SK-N-MC (cell line): ENCODE measurements at regions not wholly inside any gene's neighbourhood (a gene's known extent, or its start where the extent isn't known, plus 50 kb on each side); places are given as distances from the start of the nearest gene placed in this dataset.

ENCODE experiments used
- DNase-seq: peaks from one replicate; pipeline ENCODE4 v3.0.0-alpha.2; 2011; ENCODE audit warnings: low read depth, low spot score
- H3K27ac ChIP-seq: fragments of 200-600 bp; sonication (generic); 2 replicates; pipeline ENCODE4 v1.5.1; 2016; ENCODE audit warnings: mixed run types
- H3K36me3 ChIP-seq: fragments of 200-600 bp; sonication (generic); 2 replicates; pipeline ENCODE4 v1.6.1; 2017; ENCODE audit warnings: antibody characterized with exemption, low read length, mixed read lengths; ENCODE audit not compliant: insufficient read depth
- H3K4me3 ChIP-seq: fragments of 200-600 bp; sonication (generic); 2 replicates; pipeline ENCODE4 v1.5.1; 2016
- H3K9ac ChIP-seq: fragments of 200-600 bp; sonication (generic); 2 replicates; pipeline ENCODE4 v1.8.0; 2017; ENCODE audit warnings: mixed run types, mixed read lengths; ENCODE audit not compliant: insufficient read length
- H3K9me3 ChIP-seq: fragments of 200-600 bp; sonication (generic); 2 replicates; pipeline ENCODE4 v1.6.1; 2017; ENCODE audit warnings: low read depth, mild to moderate bottlenecking, antibody characterized with exemption, low read length, moderate library complexity, mixed read lengths
- EZH2 ChIP-seq: fragments of 200-600 bp; sonication (generic); IDR thresholded peaks from one replicate; pipeline ENCODE4 v1.6.1; 2017; ENCODE audit warnings: antibody characterized with exemption
- FOXP2 ChIP-seq: optimal IDR thresholded peaks from 2 replicates; pipeline ENCODE3; 2011; ENCODE audit warnings: mild to moderate bottlenecking, moderate library complexity; ENCODE audit not compliant: insufficient read depth; ENCODE audit errors: extremely low read length, control extremely low read depth
- POLR2AphosphoS5 ChIP-seq: IDR thresholded peaks from 2 replicates; pipeline ENCODE4 v1.6.1; 2012; ENCODE audit warnings: mild to moderate bottlenecking, low read depth, low read length, borderline replicate concordance

DNA sequence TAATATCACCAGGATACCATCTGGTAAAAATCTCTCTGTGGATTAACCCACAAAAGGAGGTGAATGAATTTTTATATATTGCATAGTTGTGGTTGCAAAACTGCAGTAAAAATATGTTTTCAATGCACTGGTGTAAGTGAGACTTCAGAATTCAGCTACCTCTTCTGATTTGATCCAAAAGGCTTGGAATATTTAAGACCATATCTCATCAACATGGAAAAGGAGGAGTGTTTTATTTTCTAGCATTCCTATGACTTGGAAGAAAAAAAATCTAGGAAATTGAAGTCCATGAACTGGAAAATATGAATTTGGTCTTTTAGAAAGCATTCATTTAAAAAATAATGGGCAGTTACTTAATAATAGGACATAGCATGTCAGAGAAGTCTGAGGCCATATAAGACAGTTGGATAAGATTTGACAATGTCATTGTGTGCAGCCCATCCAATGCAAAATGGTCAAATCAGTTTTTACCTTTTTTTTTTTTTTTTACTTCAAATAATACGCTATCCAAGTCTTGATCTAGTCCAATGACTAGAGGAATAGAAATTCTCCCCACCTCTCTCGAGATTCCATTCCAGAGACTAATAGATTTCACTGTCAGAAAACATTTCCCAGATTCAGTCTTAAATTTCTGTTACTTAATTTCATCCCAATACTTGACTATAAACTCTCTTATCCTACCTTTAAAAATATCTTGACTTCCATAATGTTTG is 364.9 kb upstream of the PMFBP1 start:
- Histone ChIP-seq H3K9ac (no peak overlapping the region), H3K4me3 (no peak overlapping the region), H3K36me3 (no peaks in the 10 kb centered on the region), H3K27ac (no peak overlapping the region), H3K9me3 (no peaks in the 10 kb centered on the region)
- TF ChIP-seq POLR2AphosphoS5 (no peak), EZH2 (no peak), FOXP2 (no peak)
- DNase-seq = no peak

- H3K9ac ChIP-seq = no peak overlapping the region
- no peak overlapping the region for H3K4me3 ChIP-seq
- H3K27ac ChIP-seq = no peak overlapping the region
- TF ChIP-seq EZH2 (no peak), FOXP2 (no peak), POLR2AphosphoS5 (no peak)
- DNase-seq = no peak
- no peaks in the 10 kb centered on the region for H3K9me3 ChIP-seq
- no peaks in the 10 kb centered on the region for H3K36me3 ChIP-seq
These were observed 361.0 kb upstream of the PMFBP1 start for GRCh38 chr16:72532906-72533410.

DNA sequence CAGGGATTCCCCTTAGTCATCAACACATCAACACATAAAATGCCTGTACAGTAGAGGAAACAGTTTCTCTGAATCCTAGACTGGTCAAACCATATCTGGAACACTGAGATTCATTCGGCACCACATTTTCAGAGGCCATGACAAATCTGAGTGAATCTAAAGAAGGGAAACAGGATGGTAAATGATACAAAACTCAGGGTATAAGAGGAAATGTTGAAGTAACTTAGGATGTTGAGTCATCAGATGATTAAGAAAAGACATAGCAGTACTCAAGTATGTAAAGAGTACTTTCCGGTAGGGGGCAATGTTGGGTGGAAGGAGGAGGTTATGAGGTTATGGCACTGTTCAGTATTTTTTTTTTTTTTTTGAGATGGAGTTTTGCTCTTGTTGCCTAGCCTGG is 358.5 kb upstream of the PMFBP1 start:
- H3K4me3 ChIP-seq = no peak overlapping the region

DNA sequence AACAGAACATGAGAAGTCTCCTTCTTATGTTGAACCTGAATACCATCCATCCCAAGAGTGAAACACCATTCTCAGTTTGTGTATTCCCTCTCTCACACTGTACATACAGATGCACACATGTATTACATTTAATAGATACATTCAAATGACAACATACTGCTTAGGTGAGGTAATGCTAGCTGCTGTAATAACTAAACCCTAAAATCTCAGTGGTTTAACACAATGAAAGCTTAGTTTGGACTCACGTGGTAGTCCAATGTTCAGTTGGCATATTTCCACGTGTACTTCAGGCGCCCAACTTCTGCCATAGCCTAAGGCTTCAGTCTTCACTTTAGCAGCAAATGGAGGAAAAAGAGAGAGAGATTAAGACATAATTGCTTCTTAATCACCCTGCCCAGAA is 351.1 kb upstream of the PMFBP1 start:
- H3K9me3 ChIP-seq = no peaks in the 10 kb centered on the region
- DNase-seq = no peak

More for the DNA sequence above, 358.5 kb upstream of the PMFBP1 start:
- TF ChIP-seq EZH2 (no peak), FOXP2 (no peak), POLR2AphosphoS5 (no peak)
- Histone ChIP-seq H3K9me3 (no peaks in the 10 kb centered on the region), H3K36me3 (no peaks in the 10 kb centered on the region), H3K27ac (no peak overlapping the region), H3K9ac (no peak overlapping the region)
- DNase-seq = no peak

DNA sequence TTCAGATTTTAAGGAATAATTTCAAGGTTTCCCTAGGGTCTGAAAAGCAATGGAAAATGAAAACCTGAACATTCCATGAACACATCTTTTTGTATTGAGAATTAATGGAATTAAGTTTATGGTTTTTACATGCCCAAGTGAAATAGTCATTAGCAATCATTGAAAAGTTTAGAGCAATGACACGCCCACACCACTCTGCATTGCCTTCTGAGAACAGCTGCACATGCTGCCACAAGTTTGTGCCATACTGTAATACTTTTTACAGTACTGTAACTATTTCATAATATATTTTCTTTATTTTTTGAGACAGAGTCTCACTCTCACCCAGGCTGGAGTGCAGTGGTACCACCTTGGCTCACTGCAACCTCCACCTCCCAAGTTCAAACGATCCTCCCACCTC is 345.2 kb upstream of the PMFBP1 start:
- no peak for DNase-seq
- no peak for TF ChIP-seq FOXP2
- no peak for TF ChIP-seq EZH2
- TF ChIP-seq POLR2AphosphoS5 = no peak
- Histone ChIP-seq H3K27ac (no peak overlapping the region), H3K4me3 (no peak overlapping the region), H3K9ac (no peak overlapping the region), H3K36me3 (no peaks in the 10 kb centered on the region), H3K9me3 (no peaks in the 10 kb centered on the region)

More for the DNA sequence above, 351.1 kb upstream of the PMFBP1 start:
- no peaks in the 10 kb centered on the region for H3K36me3 ChIP-seq
- no peak overlapping the region for H3K4me3 ChIP-seq
- no peak for TF ChIP-seq EZH2
- TF ChIP-seq POLR2AphosphoS5 = no peak
- TF ChIP-seq FOXP2 = no peak
- no peak overlapping the region for H3K9ac ChIP-seq
- no peak overlapping the region for H3K27ac ChIP-seq

- Histone ChIP-seq H3K36me3 (no peaks in the 10 kb centered on the region), H3K27ac (no peak overlapping the region), H3K4me3 (no peak overlapping the region), H3K9ac (no peak overlapping the region), H3K9me3 (no peaks in the 10 kb centered on the region)
- no peak for DNase-seq
- TF ChIP-seq EZH2 = no peak
- no peak for TF ChIP-seq FOXP2
- no peak for TF ChIP-seq POLR2AphosphoS5
These were observed 339.2 kb upstream of the PMFBP1 start for GRCh38 chr16:72511171-72511570.

DNA sequence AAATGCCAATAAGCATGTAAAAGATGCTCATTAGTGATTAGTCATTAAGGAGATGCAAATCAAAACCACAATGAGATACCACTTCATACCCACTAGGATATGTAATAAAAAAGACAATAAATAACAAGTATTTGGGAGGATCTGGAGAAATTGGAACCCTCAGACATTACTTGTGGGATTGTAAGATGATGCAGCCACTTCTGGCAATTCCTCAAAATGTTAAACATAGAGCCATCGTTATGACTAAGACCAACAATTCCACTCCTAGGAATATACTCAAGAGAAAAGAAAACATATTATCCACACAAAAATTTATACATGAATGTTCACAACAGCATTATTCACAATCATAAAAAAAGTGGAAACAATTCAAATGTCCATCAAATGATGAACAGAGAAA is 336.2 kb upstream of the PMFBP1 start:
- H3K36me3 ChIP-seq = no peaks in the 10 kb centered on the region
- no peak overlapping the region for H3K4me3 ChIP-seq
- H3K27ac ChIP-seq = no peak overlapping the region
- no peak for TF ChIP-seq EZH2
- TF ChIP-seq FOXP2 = no peak
- no peak for DNase-seq
- no peak overlapping the region for H3K9ac ChIP-seq
- no peaks in the 10 kb centered on the region for H3K9me3 ChIP-seq

GRCh38 chr16:72502594-72503005 is 330.6 kb upstream of the PMFBP1 start:
- Histone ChIP-seq H3K9ac (no peak overlapping the region), H3K9me3 (no peaks in the 10 kb centered on the region), H3K36me3 (no peaks in the 10 kb centered on the region), H3K27ac (no peak overlapping the region), H3K4me3 (no peak overlapping the region)
- TF ChIP-seq POLR2AphosphoS5 (no peak), FOXP2 (no peak), EZH2 (no peak)
- no peak for DNase-seq

DNA sequence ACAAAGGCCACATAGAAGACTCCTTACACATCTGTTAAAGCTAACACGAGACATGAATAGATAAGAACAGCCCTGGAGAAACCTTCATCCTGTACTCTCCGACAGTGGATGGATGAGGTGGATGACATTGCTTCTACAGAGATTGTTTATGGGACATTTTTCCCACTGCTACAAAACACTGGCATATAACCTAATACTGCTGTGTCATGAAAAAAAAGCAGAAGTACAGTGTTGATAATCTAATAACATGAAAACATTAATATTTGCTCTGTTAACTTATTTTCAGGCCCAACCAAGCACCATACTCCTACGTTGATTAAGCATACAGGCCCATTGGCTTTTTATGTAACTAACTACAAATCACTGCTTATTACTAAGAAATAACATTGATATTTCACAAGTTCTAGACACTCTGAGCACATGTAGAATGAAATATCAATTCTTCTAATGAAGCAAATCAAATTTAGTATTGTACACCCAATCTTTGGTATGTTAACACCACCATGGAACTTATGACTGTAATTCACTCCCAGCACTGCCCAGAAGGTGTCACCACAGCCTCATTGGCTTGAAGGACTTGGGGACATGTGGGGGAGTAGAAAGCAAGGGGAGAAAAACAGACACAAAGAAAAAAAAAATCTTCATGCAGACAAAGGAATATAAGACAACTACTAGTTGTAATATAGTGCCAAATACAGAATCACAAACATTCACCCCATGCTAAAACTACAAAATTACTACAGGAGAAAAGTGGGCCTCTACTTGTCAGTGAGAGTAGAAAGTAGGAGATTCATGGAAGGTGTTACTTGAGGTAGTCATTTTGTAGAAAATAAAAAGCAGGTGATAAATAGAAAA is 330.0 kb upstream of the PMFBP1 start:
- no peak for TF ChIP-seq EZH2
- no peak for TF ChIP-seq FOXP2
- TF ChIP-seq POLR2AphosphoS5 = no peak
- Histone ChIP-seq H3K36me3 (no peaks in the 10 kb centered on the region), H3K9ac (no peak overlapping the region), H3K4me3 (no peak overlapping the region), H3K27ac (no peak overlapping the region), H3K9me3 (no peaks in the 10 kb centered on the region)
- peak; percentile 8 for DNase-seq
